Mammary epithelial cell (primary cell): ENCODE measurements at regions not wholly inside any gene's neighbourhood (a gene's known extent, or its start where the extent isn't known, plus 50 kb on each side); places are given as distances from the start of the nearest gene placed in this dataset.

ENCODE experiments used
- EZH2 ChIP-seq: IDR thresholded peaks from 2 replicates; pipeline ENCODE4 v1.6.1; 2012; ENCODE audit warnings: low read length, inconsistent platforms, borderline replicate concordance
- TF ChIP-seq, protein P1 (sequence below), 2 donors: IDR thresholded peaks in 1 of 2; conservative IDR thresholded peaks in 1 of 2; 2 replicates each; pipeline ENCODE4 v1.5.1; 2011 to 2012; ENCODE audit warnings: inconsistent platforms in 2 of 2, low read length in 2 of 2, mild to moderate bottlenecking in 2 of 2, control low read depth in 1 of 2, low read depth in 1 of 2; ENCODE audit not compliant: insufficient read depth in 1 of 2; ENCODE audit errors: extremely low read depth in 1 of 2

- TF ChIP-seq, protein P1, sequence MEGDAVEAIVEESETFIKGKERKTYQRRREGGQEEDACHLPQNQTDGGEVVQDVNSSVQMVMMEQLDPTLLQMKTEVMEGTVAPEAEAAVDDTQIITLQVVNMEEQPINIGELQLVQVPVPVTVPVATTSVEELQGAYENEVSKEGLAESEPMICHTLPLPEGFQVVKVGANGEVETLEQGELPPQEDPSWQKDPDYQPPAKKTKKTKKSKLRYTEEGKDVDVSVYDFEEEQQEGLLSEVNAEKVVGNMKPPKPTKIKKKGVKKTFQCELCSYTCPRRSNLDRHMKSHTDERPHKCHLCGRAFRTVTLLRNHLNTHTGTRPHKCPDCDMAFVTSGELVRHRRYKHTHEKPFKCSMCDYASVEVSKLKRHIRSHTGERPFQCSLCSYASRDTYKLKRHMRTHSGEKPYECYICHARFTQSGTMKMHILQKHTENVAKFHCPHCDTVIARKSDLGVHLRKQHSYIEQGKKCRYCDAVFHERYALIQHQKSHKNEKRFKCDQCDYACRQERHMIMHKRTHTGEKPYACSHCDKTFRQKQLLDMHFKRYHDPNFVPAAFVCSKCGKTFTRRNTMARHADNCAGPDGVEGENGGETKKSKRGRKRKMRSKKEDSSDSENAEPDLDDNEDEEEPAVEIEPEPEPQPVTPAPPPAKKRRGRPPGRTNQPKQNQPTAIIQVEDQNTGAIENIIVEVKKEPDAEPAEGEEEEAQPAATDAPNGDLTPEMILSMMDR (conservative IDR thresholded peaks at IDR 0.05 in 1 of 2, IDR thresholded peaks at IDR 0.05 in 1 of 2; ENCODE audit: extremely low read depth in 1 of 2, insufficient read depth in 1 of 2, low read depth in 1 of 2, low read length in 2 of 2): no peak
- TF ChIP-seq EZH2: no peak
Measured at GRCh38 chr22:49269928-49270327, 557.7 kb downstream of the BRD1 start.
